Parathyroid adenoma (tissue), 2 donors: ENCODE measurements at regions not wholly inside any gene's neighbourhood (a gene's known extent, or its start where the extent isn't known, plus 50 kb on each side); places are given as distances from the start of the nearest gene placed in this dataset.

Experiments
- H2AFZ ChIP-seq: fragments of 300-600 bp; sonication (generic); one replicate; pipeline ENCODE4 v1.7.0; 2017; ENCODE audit warnings: antibody characterized with exemption, mild to moderate bottlenecking
- H3K27ac ChIP-seq: fragments of 300-600 bp; sonication (generic); one replicate; pipeline ENCODE4 v1.7.0; 2017
- H3K27me3 ChIP-seq: fragments of 300-600 bp; sonication (generic); one replicate; pipeline ENCODE4 v1.7.0; 2017; ENCODE audit warnings: low read length; ENCODE audit not compliant: control insufficient read depth, insufficient read depth
- H3K36me3 ChIP-seq: fragments of 300-600 bp; sonication (generic); one replicate; pipeline ENCODE4 v1.7.0; 2017; ENCODE audit warnings: low read length; ENCODE audit not compliant: control insufficient read depth, insufficient read depth
- H3K4me1 ChIP-seq: fragments of 300-600 bp; sonication (generic); one replicate; pipeline ENCODE4 v1.7.0; 2017; ENCODE audit warnings: control low read depth
- H3K4me2 ChIP-seq: fragments of 300-600 bp; sonication (generic); one replicate; pipeline ENCODE4 v1.7.0; 2017; ENCODE audit warnings: low read length
- H3K4me3 ChIP-seq: fragments of 300-600 bp; sonication (generic); one replicate; pipeline ENCODE4 v1.7.0; 2017; ENCODE audit warnings: low read depth, low read length
- H3K79me2 ChIP-seq: fragments of 300-600 bp; sonication (generic); one replicate; pipeline ENCODE4 v1.7.0; 2017; ENCODE audit warnings: control low read depth
- H3K9ac ChIP-seq: fragments of 300-600 bp; sonication (generic); one replicate; pipeline ENCODE4 v1.7.0; 2017; ENCODE audit warnings: mild to moderate bottlenecking
- H3K9me3 ChIP-seq: fragments of 300-600 bp; sonication (generic); one replicate; pipeline ENCODE4 v1.7.0; 2017; ENCODE audit warnings: low read length; ENCODE audit not compliant: control insufficient read depth
- TF ChIP-seq, protein P1 (sequence below): fragments of 300-600 bp; sonication (generic); IDR thresholded peaks from one replicate; pipeline ENCODE4 v1.7.0; 2017; ENCODE audit warnings: antibody characterized with exemption, mild to moderate bottlenecking
- donor health status: primary hyperparathyroidism.

DNA sequence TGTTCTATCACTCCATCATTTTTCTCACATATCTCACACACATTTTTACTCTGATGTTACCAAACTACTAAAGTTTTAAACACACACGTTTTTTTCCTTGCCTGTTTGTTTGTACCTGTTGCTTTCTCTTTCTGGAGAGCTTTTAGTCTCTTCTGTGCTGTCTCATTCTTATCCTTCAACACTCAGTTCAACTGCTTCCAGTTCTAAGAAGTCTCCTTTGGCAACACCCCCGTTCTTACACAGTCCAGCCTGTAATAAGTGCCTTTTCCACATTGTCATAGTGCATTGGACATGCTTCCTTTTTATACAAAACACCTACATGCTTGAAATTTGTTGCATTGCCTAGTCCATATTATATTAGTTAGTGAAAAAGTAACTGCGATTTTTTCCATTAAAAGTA is 360.2 kb upstream of the BRINP3 start:
- no peaks in the 10 kb centered on the region for H3K79me2 ChIP-seq
- no peaks in the 10 kb centered on the region for H3K36me3 ChIP-seq
- H3K4me1 ChIP-seq: no peaks in the 10 kb centered on the region
- H3K4me3 ChIP-seq: no peak overlapping the region
- H3K9me3 ChIP-seq: no peaks in the 10 kb centered on the region
- H3K9ac ChIP-seq: no peak overlapping the region
- H3K4me2 ChIP-seq: no peak overlapping the region
- TF ChIP-seq, protein P1, sequence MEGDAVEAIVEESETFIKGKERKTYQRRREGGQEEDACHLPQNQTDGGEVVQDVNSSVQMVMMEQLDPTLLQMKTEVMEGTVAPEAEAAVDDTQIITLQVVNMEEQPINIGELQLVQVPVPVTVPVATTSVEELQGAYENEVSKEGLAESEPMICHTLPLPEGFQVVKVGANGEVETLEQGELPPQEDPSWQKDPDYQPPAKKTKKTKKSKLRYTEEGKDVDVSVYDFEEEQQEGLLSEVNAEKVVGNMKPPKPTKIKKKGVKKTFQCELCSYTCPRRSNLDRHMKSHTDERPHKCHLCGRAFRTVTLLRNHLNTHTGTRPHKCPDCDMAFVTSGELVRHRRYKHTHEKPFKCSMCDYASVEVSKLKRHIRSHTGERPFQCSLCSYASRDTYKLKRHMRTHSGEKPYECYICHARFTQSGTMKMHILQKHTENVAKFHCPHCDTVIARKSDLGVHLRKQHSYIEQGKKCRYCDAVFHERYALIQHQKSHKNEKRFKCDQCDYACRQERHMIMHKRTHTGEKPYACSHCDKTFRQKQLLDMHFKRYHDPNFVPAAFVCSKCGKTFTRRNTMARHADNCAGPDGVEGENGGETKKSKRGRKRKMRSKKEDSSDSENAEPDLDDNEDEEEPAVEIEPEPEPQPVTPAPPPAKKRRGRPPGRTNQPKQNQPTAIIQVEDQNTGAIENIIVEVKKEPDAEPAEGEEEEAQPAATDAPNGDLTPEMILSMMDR: no peak
- H3K27me3 ChIP-seq: no peaks in the 10 kb centered on the region
- H3K27ac ChIP-seq: no peak overlapping the region
- H2AFZ ChIP-seq: no peak overlapping the region

DNA sequence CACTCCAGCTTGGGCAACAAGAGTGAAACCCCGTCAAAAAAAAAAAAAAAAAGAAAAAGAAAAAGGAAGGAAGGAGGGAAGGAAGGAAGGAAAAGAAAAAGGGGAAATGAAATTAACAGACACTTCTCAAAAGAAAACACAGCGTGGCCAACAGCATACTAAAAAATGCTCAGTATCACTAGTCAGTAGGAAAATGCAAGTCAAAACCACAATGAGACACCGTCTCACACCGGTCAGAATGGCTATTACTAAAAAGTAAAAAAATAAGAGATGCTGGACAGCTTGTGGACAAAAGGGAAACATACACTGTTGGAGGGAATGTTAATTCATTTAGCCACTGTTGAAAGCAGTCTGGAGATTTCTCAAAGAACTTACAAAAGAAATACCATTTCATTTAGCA is 369.5 kb upstream of the BRINP3 start:
- Histone ChIP-seq H3K4me2 (no peak overlapping the region), H3K79me2 (no peaks in the 10 kb centered on the region), H2AFZ (no peak overlapping the region), H3K36me3 (no peaks in the 10 kb centered on the region), H3K4me3 (no peak overlapping the region), H3K9ac (no peak overlapping the region), H3K27me3 (no peaks in the 10 kb centered on the region), H3K27ac (no peak overlapping the region), H3K4me1 (no peaks in the 10 kb centered on the region), H3K9me3 (no peaks in the 10 kb centered on the region)
- TF ChIP-seq, protein P1: no peak

DNA sequence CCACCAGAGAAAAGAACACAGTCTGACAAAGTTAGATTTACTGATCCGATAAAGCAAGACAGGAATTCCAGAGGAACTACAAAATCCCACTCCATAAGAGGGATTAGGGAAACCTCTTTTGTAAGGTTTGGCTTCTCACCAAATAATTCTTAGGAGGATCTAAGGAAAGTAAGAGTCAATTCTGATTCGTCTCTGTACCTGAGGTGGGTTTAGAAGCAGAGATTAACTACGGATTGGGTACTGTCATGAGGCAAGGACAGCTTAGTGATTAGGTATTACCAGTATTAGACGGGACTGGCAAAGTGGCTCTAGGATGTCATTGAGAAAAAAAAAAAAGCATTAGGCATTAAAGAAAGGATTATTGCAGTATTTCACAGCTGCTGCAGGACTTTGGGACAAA is 371.7 kb upstream of the BRINP3 start:
- no peak overlapping the region for H3K9ac ChIP-seq
- TF ChIP-seq, protein P1: no peak

DNA sequence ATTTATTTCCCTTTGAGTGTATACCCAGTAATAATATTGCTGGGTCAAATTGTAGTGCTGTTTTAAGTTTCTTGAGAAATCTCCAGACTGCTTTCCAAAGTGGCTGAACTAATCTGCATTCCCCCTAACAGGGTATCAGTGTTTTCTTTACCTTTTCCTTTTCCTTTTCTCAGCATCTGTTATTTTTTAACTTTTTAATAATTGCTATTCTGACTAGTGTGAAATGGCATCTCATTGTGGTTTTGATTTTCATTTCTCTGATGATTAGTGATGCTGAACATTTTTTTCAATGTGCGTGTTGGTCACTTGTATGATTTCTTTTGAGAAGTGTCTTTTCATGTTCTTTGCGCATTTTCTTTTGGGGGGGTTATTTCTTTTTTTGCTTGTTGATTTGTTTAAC is 374.9 kb upstream of the BRINP3 start:
- Histone ChIP-seq H3K4me1 (no peaks in the 10 kb centered on the region), H3K27ac (no peak overlapping the region), H3K9ac (no peak overlapping the region), H2AFZ (no peak overlapping the region), H3K79me2 (no peaks in the 10 kb centered on the region), H3K4me2 (no peak overlapping the region), H3K27me3 (no peaks in the 10 kb centered on the region), H3K9me3 (no peaks in the 10 kb centered on the region), H3K36me3 (no peaks in the 10 kb centered on the region), H3K4me3 (no peak overlapping the region)
- TF ChIP-seq, protein P1: no peak

More for the DNA sequence above, 371.7 kb upstream of the BRINP3 start:
- Histone ChIP-seq H2AFZ (no peak overlapping the region), H3K27ac (no peak overlapping the region), H3K27me3 (no peaks in the 10 kb centered on the region), H3K9me3 (no peaks in the 10 kb centered on the region), H3K4me2 (no peak overlapping the region), H3K4me1 (no peaks in the 10 kb centered on the region), H3K4me3 (no peak overlapping the region), H3K79me2 (no peaks in the 10 kb centered on the region), H3K36me3 (no peaks in the 10 kb centered on the region)

DNA sequence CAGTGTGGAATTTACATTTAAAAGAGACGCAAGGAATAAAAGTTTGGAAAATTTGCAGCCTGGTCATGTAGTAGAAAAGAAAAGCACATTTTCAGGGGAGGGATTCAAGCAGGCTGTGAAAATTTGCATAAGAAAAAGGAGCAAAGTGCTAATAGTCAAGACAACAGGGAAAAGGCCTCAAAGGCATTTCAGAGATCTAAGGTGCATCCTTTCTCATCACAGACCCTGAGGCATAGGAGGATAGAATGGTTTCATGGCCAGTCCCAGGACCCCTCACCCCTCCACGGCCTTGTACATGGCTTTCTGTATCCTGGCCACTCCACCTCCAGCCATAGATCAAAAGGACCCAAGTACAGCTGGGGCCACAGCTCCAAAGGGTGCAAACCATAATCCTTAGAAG is 380.5 kb upstream of the BRINP3 start:
- Histone ChIP-seq H3K9me3 (no peaks in the 10 kb centered on the region), H3K27ac (no peak overlapping the region), H3K27me3 (no peaks in the 10 kb centered on the region), H2AFZ (no peak overlapping the region), H3K36me3 (no peaks in the 10 kb centered on the region), H3K9ac (no peak overlapping the region), H3K4me1 (no peaks in the 10 kb centered on the region), H3K79me2 (no peaks in the 10 kb centered on the region), H3K4me2 (no peak overlapping the region), H3K4me3 (no peak overlapping the region)
- TF ChIP-seq, protein P1: no peak
